ENCODE measurements at regions not wholly inside any gene's neighbourhood (a gene's known extent, or its start where the extent isn't known, plus 50 kb on each side); places are given as distances from the start of the nearest gene placed in this dataset.

DNA sequence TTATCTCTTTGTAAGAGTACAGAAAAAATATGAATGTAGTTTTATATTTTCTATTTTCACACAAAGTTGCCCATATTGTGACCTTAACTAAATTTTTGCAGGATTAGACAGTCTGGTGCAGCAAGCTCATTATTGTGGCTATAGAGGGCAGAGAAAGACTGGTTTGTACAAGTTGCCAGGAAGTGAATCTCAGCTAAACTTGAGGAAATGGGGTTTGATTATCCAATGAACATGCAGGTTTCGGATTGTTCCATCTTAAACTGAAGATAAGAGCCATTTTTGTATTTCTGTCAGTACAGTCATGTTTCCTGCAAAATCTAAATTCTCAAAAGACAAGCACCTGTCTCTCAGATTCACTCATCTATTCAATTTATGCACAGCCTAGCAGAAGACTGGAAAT is 390.9 kb downstream of the MMUT start:
- POLR2A ChIA-PET: no interaction called here
- no peak for DNase-seq (ENCODE audit: low read depth, low spot score)
- H3K9me3 ChIP-seq (ENCODE audit: control insufficient read depth, insufficient read depth, low read length): no peaks in the 10 kb centered on the region
- H3K27me3 ChIP-seq (ENCODE audit: control insufficient read depth, insufficient read depth, low read length): no peaks in the 10 kb centered on the region
- H3K4me3 ChIP-seq (ENCODE audit: low read depth, low read length): no peak overlapping the region
- CTCF ChIA-PET: no interaction called here
- H3K27ac ChIP-seq (ENCODE audit: low read depth, low read length): no peak overlapping the region
- TF ChIP-seq, protein P1, sequence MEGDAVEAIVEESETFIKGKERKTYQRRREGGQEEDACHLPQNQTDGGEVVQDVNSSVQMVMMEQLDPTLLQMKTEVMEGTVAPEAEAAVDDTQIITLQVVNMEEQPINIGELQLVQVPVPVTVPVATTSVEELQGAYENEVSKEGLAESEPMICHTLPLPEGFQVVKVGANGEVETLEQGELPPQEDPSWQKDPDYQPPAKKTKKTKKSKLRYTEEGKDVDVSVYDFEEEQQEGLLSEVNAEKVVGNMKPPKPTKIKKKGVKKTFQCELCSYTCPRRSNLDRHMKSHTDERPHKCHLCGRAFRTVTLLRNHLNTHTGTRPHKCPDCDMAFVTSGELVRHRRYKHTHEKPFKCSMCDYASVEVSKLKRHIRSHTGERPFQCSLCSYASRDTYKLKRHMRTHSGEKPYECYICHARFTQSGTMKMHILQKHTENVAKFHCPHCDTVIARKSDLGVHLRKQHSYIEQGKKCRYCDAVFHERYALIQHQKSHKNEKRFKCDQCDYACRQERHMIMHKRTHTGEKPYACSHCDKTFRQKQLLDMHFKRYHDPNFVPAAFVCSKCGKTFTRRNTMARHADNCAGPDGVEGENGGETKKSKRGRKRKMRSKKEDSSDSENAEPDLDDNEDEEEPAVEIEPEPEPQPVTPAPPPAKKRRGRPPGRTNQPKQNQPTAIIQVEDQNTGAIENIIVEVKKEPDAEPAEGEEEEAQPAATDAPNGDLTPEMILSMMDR (IDR thresholded peaks at IDR 0.05; ENCODE audit: low read depth, low read length): no peak

DNA sequence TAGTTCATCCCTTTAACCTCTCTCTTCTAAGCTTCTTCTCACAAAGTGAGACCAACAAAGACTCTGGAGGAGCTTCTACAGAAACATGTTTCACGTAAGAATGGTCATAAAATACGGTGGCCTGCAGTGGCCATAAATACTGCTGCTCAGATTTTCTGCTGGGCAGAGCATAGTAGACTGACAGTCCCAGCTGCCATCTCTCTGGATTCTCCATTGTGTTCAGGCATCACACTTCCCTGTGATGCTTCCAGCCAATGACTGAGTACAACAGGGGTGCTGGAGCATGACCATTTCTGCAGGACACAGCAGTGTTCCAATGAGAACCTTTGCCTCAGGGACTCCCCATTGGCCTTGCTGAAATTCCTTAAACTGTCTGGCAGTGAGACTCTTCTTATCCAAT is 392.6 kb downstream of the MMUT start:
- DNase-seq (ENCODE audit: low read depth, low spot score): no peak
- Histone ChIP-seq H3K9me3 (ENCODE audit: control insufficient read depth, insufficient read depth, low read length) (no peaks in the 10 kb centered on the region), H3K27me3 (ENCODE audit: control insufficient read depth, insufficient read depth, low read length) (no peaks in the 10 kb centered on the region), H3K27ac (ENCODE audit: low read depth, low read length) (no peak overlapping the region), H3K4me3 (ENCODE audit: low read depth, low read length) (no peak overlapping the region)
- ChIA-PET POLR2A (no interaction called here), CTCF (no interaction called here)
- TF ChIP-seq, protein P1 (IDR thresholded peaks at IDR 0.05; ENCODE audit: low read depth, low read length): no peak

DNA sequence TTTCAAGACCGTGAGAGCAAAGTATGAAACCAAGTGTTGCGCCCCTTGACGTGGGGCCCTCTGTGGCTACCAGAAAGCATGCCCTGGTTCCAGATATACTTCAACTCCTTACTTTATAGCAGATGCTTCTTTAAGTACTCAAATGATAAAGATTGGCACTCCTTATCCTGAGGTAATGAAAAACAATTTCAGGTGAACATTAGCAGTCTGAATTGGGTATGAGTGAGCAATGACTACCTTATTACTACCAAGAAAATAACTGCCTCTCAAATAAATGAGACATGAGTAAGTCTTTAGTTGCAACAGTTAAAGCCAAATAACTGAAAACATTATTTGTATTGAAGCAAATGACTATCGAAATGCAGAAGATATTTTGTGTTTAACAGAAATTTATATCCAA is 408.7 kb downstream of the MMUT start:
- ChIA-PET POLR2A (no interaction called here), CTCF (no interaction called here)
- no peak overlapping the region for H3K27ac ChIP-seq (ENCODE audit: low read depth, low read length)
- DNase-seq (ENCODE audit: low read depth, low spot score): no peak
- TF ChIP-seq, protein P1 (IDR thresholded peaks at IDR 0.05; ENCODE audit: low read depth, low read length): no peak
- no peak overlapping the region for H3K4me3 ChIP-seq (ENCODE audit: low read depth, low read length)
- H3K9me3 ChIP-seq (ENCODE audit: control insufficient read depth, insufficient read depth, low read length): no peaks in the 10 kb centered on the region
- H3K27me3 ChIP-seq (ENCODE audit: control insufficient read depth, insufficient read depth, low read length): no peaks in the 10 kb centered on the region

DNA sequence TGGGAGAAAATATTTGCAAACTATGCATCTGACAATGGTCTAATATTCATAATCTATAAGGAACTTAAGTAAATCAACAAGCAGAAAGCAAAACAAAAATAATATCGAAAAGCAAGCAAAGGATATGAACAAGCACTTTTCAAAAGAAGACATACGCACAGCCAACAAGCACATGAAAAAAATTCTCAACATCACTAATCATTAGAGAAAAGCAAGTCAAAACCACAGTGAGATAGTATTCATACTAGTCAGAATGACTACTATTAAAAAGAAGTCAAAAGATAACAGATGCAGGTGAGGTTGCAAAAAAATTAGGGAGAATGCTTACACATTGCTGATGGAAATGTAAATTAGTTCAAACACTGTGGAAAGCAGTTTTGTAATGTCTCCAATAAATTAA is 410.2 kb downstream of the MMUT start:
- H3K27ac ChIP-seq (ENCODE audit: low read depth, low read length): no peak overlapping the region
- DNase-seq (ENCODE audit: low read depth, low spot score): no peak
- no peaks in the 10 kb centered on the region for H3K9me3 ChIP-seq (ENCODE audit: control insufficient read depth, insufficient read depth, low read length)
- ChIA-PET CTCF (no interaction called here), POLR2A (no interaction called here)
- H3K27me3 ChIP-seq (ENCODE audit: control insufficient read depth, insufficient read depth, low read length): no peaks in the 10 kb centered on the region
- H3K4me3 ChIP-seq (ENCODE audit: low read depth, low read length): no peak overlapping the region
- TF ChIP-seq, protein P1 (IDR thresholded peaks at IDR 0.05; ENCODE audit: low read depth, low read length): no peak

DNA sequence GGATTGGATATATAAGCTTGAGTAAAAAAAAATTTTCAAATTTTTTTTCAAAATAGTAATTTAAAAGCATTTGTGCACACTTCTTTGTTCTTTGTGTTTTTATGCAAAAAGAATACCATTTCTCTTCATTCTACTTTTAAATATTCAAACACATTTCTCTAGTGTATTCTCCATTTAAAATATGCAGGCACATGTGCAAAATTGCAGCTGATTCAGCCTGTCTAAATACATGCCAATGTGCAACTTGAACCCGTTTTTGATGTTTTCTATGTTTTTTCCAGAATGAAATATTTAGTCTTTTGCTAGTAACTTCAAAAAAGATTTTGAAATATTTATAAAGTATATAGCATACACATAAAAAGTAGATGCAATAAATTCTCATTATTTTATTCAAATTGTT is 411.8 kb downstream of the MMUT start:
- POLR2A ChIA-PET: no interaction called here
- no peak overlapping the region for H3K27ac ChIP-seq (ENCODE audit: low read depth, low read length)

More for the DNA sequence above, 411.8 kb downstream of the MMUT start:
- no peak overlapping the region for H3K4me3 ChIP-seq (ENCODE audit: low read depth, low read length)
- CTCF ChIA-PET: no interaction called here
- no peaks in the 10 kb centered on the region for H3K9me3 ChIP-seq (ENCODE audit: control insufficient read depth, insufficient read depth, low read length)
- DNase-seq (ENCODE audit: low read depth, low spot score): no peak
- no peaks in the 10 kb centered on the region for H3K27me3 ChIP-seq (ENCODE audit: control insufficient read depth, insufficient read depth, low read length)
- TF ChIP-seq, protein P1 (IDR thresholded peaks at IDR 0.05; ENCODE audit: low read depth, low read length): no peak
